WI38 (cell line): ENCODE measurements at regions not wholly inside any gene's neighbourhood (a gene's known extent, or its start where the extent isn't known, plus 50 kb on each side); places are given as distances from the start of the nearest gene placed in this dataset.

Experiments used
- H3K4me3 ChIP-seq: 2 replicates; pipeline ENCODE4 v1.5.1; 2011; ENCODE audit warnings: low read depth, mild to moderate bottlenecking, control low read depth, low read length
- CTCF ChIP-seq: IDR thresholded peaks from 2 replicates; pipeline ENCODE4 v1.5.1; 2012; ENCODE audit warnings: low read depth, mild to moderate bottlenecking, control low read depth, low read length

- no peak overlapping the region for H3K4me3 ChIP-seq
- TF ChIP-seq CTCF, result no peak
Measured at GRCh38 chr6:18976091-18976490, 588.9 kb downstream of the RNF144B start.

GRCh38 chr6:18976966-18977365, 589.8 kb downstream of the RNF144B start:
- TF ChIP-seq CTCF, result no peak
- no peak overlapping the region for H3K4me3 ChIP-seq

- no peak for TF ChIP-seq CTCF
- H3K4me3 ChIP-seq, result no peak overlapping the region
Measured at GRCh38 chr6:18978337-18979128, 591.4 kb downstream of the RNF144B start.

GRCh38 chr6:18985061-18985460, 597.9 kb downstream of the RNF144B start:
- TF ChIP-seq CTCF, result no peak

GRCh38 chr6:18985996-18986395, 598.8 kb downstream of the RNF144B start:
- no peak overlapping the region for H3K4me3 ChIP-seq
- no peak for TF ChIP-seq CTCF

More at GRCh38 chr6:18985061-18985460, 597.9 kb downstream of the RNF144B start:
- H3K4me3 ChIP-seq, result no peak overlapping the region

- no peak overlapping the region for H3K4me3 ChIP-seq
- no peak for TF ChIP-seq CTCF
Measured at GRCh38 chr6:18988636-18989035, 601.5 kb downstream of the RNF144B start.

- peak; percentile 28; the same call in 1 of the 2 replicates for TF ChIP-seq CTCF
- H3K4me3 ChIP-seq, result no peak overlapping the region
Measured at GRCh38 chr6:18990059-18990978, 603.2 kb downstream of the RNF144B start.
